ENCODE measurements at regions not wholly inside any gene's neighbourhood (a gene's known extent, or its start where the extent isn't known, plus 50 kb on each side); places are given as distances from the start of the nearest gene placed in this dataset.

GRCh38 chr2:37779611-37780386, 108.4 kb upstream of the CDC42EP3 start:
- no peak for TF ChIP-seq CTCF (IDR thresholded peaks at IDR 0.05)
- no peak for TF ChIP-seq POLR2AphosphoS5 (IDR thresholded peaks at IDR 0.05)
- no peak for TF ChIP-seq POLR2A (IDR thresholded peaks at IDR 0.05)

Measured in transverse colon (tissue), 4 donors.